ENCODE measurements at regions not wholly inside any gene's neighbourhood (a gene's known extent, or its start where the extent isn't known, plus 50 kb on each side); places are given as distances from the start of the nearest gene placed in this dataset.

- Mint-ChIP-seq H3K27me3 (no peaks in the 10 kb centered on the region), H3K9me3 (peaks cover 8 to 15% of the 10 kb centered on the region in 2 donors), H3K4me1 (ENCODE audit: low read depth in 2 of 2) (no peaks in the 10 kb centered on the region), H3K36me3 (ENCODE audit: insufficient read depth) (no peaks in the 10 kb centered on the region), H3K4me3 (no peak overlapping the region), H3K27ac (no peak overlapping the region)
- no peak for ATAC-seq (replicated peaks)
- no peak for DNase-seq
Observed at GRCh38 chr4:181594188-181594587, 649.0 kb upstream of the TENM3 start.

- DNase-seq (no peak), ATAC-seq (replicated peaks) (no peak)
- Mint-ChIP-seq H3K4me3 (no peak overlapping the region), H3K27me3 (no peaks in the 10 kb centered on the region), H3K36me3 (ENCODE audit: insufficient read depth) (no peaks in the 10 kb centered on the region), H3K9me3 (peaks cover 5 to 15% of the 10 kb centered on the region in 2 donors), H3K4me1 (ENCODE audit: low read depth in 2 of 2) (no peaks in the 10 kb centered on the region), H3K27ac (no peak overlapping the region)
Observed at GRCh38 chr4:181595716-181596115, 647.5 kb upstream of the TENM3 start.

DNA sequence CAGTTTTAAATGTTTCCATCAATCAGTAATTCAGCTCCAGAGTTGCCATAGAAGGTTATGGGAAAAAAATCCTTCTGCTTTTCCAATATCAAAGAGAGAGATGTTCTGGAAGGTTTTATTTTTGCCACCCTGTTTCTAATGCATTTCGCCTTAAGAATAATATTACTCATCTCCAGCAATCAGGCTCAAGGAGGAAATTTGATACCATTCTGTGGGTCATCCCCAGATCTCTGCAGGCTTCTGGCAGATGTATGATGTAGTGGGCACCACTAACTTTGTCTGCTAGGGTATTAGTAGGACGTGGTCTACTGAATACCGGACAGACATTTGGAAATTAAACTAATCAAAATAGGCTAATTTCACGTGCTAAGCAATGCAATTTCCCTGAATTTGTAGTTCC, 645.4 kb upstream of the TENM3 start:
- Mint-ChIP-seq H3K27me3 (no peaks in the 10 kb centered on the region), H3K36me3 (ENCODE audit: insufficient read depth) (no peaks in the 10 kb centered on the region), H3K4me1 (ENCODE audit: low read depth in 2 of 2) (no peaks in the 10 kb centered on the region), H3K9me3 (peaks cover 5 to 15% of the 10 kb centered on the region in 2 donors), H3K4me3 (no peak overlapping the region), H3K27ac (no peak overlapping the region)
- no peak for DNase-seq
- ATAC-seq (replicated peaks): no peak

- Mint-ChIP-seq H3K36me3 (ENCODE audit: insufficient read depth) (no peaks in the 10 kb centered on the region), H3K4me3 (no peak overlapping the region), H3K9me3 (peaks cover 5 to 15% of the 10 kb centered on the region in 2 donors), H3K27ac (no peak overlapping the region), H3K4me1 (ENCODE audit: low read depth in 2 of 2) (no peaks in the 10 kb centered on the region), H3K27me3 (no peaks in the 10 kb centered on the region)
- DNase-seq: no peak
- no peak for ATAC-seq (replicated peaks)
Observed at GRCh38 chr4:181599134-181599533, 644.1 kb upstream of the TENM3 start.

DNA sequence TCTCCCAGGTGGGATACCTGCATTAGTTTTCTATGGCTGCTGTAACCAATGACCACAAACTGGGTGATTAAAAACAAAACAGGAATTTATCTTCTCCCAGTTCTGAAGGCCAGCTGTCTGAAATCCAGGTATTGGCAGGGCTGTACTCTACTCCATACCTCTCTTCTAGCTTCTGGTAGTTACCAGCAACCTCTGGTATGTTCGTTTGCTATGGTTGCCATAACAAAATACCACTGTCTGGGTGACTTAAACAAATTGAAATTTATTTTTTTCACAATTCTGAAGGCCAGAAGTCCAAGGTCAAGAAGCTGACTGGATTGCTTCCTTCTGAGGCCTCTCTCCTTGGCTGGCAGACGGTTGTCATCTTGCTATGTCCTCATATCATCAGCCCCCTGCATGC, 642.1 kb upstream of the TENM3 start:
- no peak overlapping the region for H3K27ac Mint-ChIP-seq
- no peaks in the 10 kb centered on the region for H3K27me3 Mint-ChIP-seq
- no peak overlapping the region for H3K4me3 Mint-ChIP-seq

GRCh38 chr4:181604546-181604945, 638.7 kb upstream of the TENM3 start:
- no peak overlapping the region for H3K4me3 Mint-ChIP-seq
- no peak overlapping the region for H3K27ac Mint-ChIP-seq
- H3K27me3 Mint-ChIP-seq: no peaks in the 10 kb centered on the region
- no peaks in the 10 kb centered on the region for H3K4me1 Mint-ChIP-seq (ENCODE audit: low read depth in 2 of 2)
- DNase-seq: no peak
- peaks cover 0 to 18% of the 10 kb centered on the region in 2 donors for H3K9me3 Mint-ChIP-seq
- peaks cover 2% of the 10 kb centered on the region for H3K36me3 Mint-ChIP-seq (ENCODE audit: insufficient read depth)
- no peak for ATAC-seq (replicated peaks)

More for the DNA sequence above, 642.1 kb upstream of the TENM3 start:
- ATAC-seq (replicated peaks): no peak
- H3K9me3 Mint-ChIP-seq: peaks cover 1 to 17% of the 10 kb centered on the region in 2 donors
- no peaks in the 10 kb centered on the region for H3K4me1 Mint-ChIP-seq (ENCODE audit: low read depth in 2 of 2)
- DNase-seq: no peak
- no peaks in the 10 kb centered on the region for H3K36me3 Mint-ChIP-seq (ENCODE audit: insufficient read depth)

GRCh38 chr4:181606300-181606699, 636.9 kb upstream of the TENM3 start:
- Mint-ChIP-seq H3K27ac (no peak overlapping the region), H3K4me1 (ENCODE audit: low read depth in 2 of 2) (no peaks in the 10 kb centered on the region), H3K4me3 (no peak overlapping the region), H3K9me3 (peaks cover 0 to 18% of the 10 kb centered on the region in 2 donors), H3K36me3 (ENCODE audit: insufficient read depth) (peaks cover 2% of the 10 kb centered on the region), H3K27me3 (no peaks in the 10 kb centered on the region)
- DNase-seq (no peak), ATAC-seq (replicated peaks) (no peak)

- Mint-ChIP-seq H3K27me3 (no peaks in the 10 kb centered on the region), H3K4me3 (no peak overlapping the region), H3K9me3 (peaks cover 0 to 18% of the 10 kb centered on the region in 2 donors), H3K4me1 (ENCODE audit: low read depth in 2 of 2) (no peaks in the 10 kb centered on the region), H3K36me3 (ENCODE audit: insufficient read depth) (peaks cover 2% of the 10 kb centered on the region), H3K27ac (no peak overlapping the region)
- no peak for DNase-seq
- ATAC-seq (replicated peaks): no peak
Observed at GRCh38 chr4:181608181-181608580, 635.0 kb upstream of the TENM3 start.

- no peak for DNase-seq
- Mint-ChIP-seq H3K36me3 (ENCODE audit: insufficient read depth) (peaks cover 2% of the 10 kb centered on the region), H3K4me3 (no peak overlapping the region), H3K27me3 (no peaks in the 10 kb centered on the region), H3K27ac (no peak overlapping the region), H3K4me1 (ENCODE audit: low read depth in 2 of 2) (no peaks in the 10 kb centered on the region), H3K9me3 (peaks cover 0 to 6% of the 10 kb centered on the region in 2 donors)
- no peak for ATAC-seq (replicated peaks)
Observed at GRCh38 chr4:181611033-181611711, 632.0 kb upstream of the TENM3 start.

DNA sequence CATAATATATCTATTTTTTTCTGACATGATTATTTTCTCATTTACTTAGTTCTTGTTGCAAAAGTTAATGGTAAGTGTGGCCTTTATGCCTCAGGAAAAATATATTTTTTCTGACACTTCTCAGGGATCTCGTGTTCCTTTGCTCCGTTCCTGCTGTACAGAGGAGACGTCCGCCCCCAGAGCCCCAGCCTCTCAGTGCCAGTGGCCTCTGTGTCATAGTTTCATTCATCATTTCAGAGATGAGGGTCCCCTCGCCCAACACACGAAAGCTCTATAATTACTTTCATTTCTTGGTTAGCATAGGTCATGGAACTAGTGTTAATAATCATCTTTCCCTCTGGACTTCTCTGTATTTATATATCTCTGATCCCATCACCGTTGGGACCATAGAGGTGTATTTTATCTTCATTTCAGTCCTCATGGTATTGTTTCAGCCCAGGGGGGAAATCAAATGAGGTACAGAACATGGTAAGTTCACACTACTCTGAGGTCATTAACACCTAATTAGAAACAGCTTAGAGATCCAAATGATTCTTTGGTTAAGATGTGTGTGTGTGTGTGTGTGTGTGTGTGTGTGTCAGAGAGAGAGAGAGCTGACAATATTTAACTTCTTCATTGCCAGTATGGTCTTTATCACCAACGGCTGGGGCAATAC, 631.1 kb upstream of the TENM3 start:
- DNase-seq (no peak), ATAC-seq (replicated peaks) (no peak)
- H3K4me3 Mint-ChIP-seq: no peak overlapping the region
- no peaks in the 10 kb centered on the region for H3K9me3 Mint-ChIP-seq
- H3K4me1 Mint-ChIP-seq (ENCODE audit: low read depth in 2 of 2): no peaks in the 10 kb centered on the region
- H3K36me3 Mint-ChIP-seq (ENCODE audit: insufficient read depth): peaks cover 2% of the 10 kb centered on the region
- H3K27ac Mint-ChIP-seq: no peak overlapping the region
- no peaks in the 10 kb centered on the region for H3K27me3 Mint-ChIP-seq

DNA sequence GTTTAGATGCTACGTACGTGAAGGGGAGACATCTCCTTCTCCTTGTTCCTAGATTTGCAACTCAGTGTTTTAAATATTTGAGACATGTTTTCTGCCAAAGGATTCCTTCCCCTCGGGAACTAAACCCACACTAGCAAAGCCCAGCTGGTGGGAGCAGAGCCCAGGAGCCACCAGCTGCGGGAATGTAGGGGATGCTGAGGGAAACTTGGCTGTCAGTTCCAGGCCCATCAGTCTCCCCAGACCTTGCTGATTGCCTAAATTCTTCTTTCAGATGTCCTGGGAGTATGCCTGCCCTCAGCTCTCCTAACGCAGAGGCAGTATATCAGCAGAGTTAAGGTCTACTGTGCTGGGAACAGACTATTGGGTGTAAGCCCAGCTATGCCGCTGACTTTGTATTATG, 630.0 kb upstream of the TENM3 start:
- Mint-ChIP-seq H3K27me3 (no peaks in the 10 kb centered on the region), H3K36me3 (ENCODE audit: insufficient read depth) (peaks cover 2% of the 10 kb centered on the region), H3K4me1 (ENCODE audit: low read depth in 2 of 2) (no peaks in the 10 kb centered on the region), H3K9me3 (no peaks in the 10 kb centered on the region), H3K4me3 (no peak overlapping the region), H3K27ac (no peak overlapping the region)
- DNase-seq: no peak
- no peak for ATAC-seq (replicated peaks)

DNA sequence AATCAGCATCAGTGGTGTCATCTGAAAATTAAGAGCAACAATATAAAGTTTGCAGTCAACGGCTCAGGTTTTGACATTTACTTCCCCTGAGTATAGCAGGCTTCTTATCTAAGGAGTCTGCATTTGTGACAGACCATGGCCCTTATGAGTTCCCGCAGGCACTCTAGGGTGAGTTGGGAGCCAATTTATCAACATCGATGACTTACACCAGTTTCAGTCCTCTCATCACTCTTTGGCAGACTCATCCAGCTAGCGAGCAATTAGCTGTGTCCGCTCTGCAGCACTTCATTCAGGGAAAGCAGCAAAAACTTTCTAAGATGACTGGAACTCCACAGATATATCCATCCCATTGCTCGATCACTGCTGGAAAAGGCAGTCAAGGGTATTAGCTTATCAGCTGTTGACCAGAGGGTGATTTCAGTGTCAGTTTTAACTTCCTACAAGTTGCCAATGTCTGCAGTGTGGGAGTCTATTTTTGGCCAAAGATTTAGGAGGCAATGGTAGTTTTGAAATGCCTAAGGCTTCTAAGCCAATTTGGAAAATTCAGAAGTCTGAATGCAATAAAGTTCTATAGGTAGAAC, 625.1 kb upstream of the TENM3 start:
- no peak for DNase-seq
- no peaks in the 10 kb centered on the region for H3K27me3 Mint-ChIP-seq
- no peak for ATAC-seq (replicated peaks)
- H3K4me3 Mint-ChIP-seq: no peak overlapping the region
- no peaks in the 10 kb centered on the region for H3K4me1 Mint-ChIP-seq (ENCODE audit: low read depth in 2 of 2)
- no peak overlapping the region for H3K27ac Mint-ChIP-seq
- no peaks in the 10 kb centered on the region for H3K9me3 Mint-ChIP-seq
- H3K36me3 Mint-ChIP-seq (ENCODE audit: insufficient read depth): no peaks in the 10 kb centered on the region

DNA sequence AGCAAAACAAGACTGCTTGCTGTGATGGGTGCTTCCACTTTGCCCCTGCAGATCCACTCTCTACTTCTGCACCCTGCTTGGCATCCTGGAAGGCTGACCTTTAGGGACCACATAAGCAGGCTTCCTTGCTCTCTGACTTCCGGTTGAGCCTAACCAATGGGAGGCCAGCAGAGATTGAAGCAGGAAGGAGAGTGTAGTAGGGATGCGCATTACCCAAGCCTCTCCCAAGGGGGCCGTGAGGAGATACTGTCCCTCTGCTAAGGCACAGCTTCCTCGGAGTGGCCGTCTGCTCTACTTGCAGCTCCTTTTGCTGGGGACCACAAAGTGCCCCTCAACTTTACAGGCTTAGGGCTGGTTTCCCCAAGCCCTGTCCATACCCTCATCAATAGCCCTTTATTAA, 624.3 kb upstream of the TENM3 start:
- H3K4me3 Mint-ChIP-seq: no peak overlapping the region
- no peak for ATAC-seq (replicated peaks)
- no peaks in the 10 kb centered on the region for H3K4me1 Mint-ChIP-seq (ENCODE audit: low read depth in 2 of 2)
- H3K27me3 Mint-ChIP-seq: no peaks in the 10 kb centered on the region
- no peaks in the 10 kb centered on the region for H3K36me3 Mint-ChIP-seq (ENCODE audit: insufficient read depth)
- DNase-seq: no peak
- H3K9me3 Mint-ChIP-seq: no peaks in the 10 kb centered on the region
- H3K27ac Mint-ChIP-seq: no peak overlapping the region

DNA sequence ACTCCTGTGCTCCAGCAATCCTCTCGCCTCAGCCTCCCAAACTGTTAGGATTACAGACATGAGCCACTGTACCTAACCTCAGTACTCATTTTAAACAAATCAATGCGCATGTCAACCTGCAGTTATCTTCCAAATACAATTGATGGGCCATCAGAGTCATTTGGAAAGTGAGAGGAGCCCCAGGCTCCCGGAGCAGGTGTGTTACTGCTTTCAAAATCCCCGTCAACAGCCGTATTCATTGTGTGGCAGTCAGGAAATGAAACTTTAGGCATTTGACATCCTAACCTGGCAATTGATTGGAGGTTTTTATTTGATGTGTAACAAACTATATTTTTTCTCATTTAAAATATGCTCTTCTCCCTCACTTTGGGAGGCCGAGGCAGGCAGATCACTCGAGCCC, 623.6 kb upstream of the TENM3 start:
- DNase-seq (no peak), ATAC-seq (replicated peaks) (no peak)
- Mint-ChIP-seq H3K36me3 (ENCODE audit: insufficient read depth) (no peaks in the 10 kb centered on the region), H3K27me3 (no peaks in the 10 kb centered on the region), H3K9me3 (peaks cover 0 to 2% of the 10 kb centered on the region in 2 donors), H3K4me3 (no peak overlapping the region), H3K27ac (no peak overlapping the region), H3K4me1 (ENCODE audit: low read depth in 2 of 2) (no peaks in the 10 kb centered on the region)

Measured in effector memory CD8-positive, alpha-beta T cell (primary cell).